GM21423 (cell line): ENCODE measurements at regions not wholly inside any gene's neighbourhood (a gene's known extent, or its start where the extent isn't known, plus 50 kb on each side); places are given as distances from the start of the nearest gene placed in this dataset.

Experiments used
- ATAC-seq: cut with Tn5 transposase; IDR thresholded peaks from one replicate; pipeline ENCODE4 v1.9.1; 2021; ENCODE audit warnings: mild to moderate bottlenecking, moderate library complexity; ENCODE audit not compliant: unreplicated experiment

- ATAC-seq: no peak
These were observed 74.7 kb upstream of the CLDN14 start for GRCh38 chr21:36554411-36555157.

DNA sequence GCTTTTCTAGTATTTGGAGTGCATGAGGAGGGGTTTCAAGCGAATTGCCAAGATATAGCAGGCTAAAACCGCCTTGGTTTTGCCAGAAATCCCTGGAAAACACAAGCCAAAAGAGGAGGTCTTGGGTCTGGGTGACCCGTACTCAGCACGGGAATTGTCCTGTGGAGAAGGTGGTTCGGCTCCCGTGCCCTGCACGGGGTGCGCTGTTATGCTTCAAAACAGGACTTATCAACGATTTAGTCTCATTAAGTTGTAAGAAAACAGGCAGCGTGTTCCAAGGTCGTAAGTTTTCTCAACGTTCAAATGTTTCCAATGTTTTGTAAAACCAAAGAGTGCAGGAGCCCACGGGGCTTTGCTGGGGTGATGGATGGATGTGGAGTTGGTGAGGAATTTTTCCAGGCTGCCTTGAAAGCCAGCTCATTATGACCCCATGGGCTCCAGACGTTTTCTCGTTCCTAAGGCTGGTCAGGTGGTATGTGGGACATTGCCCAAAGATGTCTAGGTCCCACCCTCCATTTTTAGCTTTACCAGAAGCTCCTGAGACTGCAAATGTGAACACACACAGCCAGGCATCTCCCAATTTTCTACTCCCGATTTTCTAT, 75.4 kb upstream of the CLDN14 start:
- ATAC-seq: no peak

DNA sequence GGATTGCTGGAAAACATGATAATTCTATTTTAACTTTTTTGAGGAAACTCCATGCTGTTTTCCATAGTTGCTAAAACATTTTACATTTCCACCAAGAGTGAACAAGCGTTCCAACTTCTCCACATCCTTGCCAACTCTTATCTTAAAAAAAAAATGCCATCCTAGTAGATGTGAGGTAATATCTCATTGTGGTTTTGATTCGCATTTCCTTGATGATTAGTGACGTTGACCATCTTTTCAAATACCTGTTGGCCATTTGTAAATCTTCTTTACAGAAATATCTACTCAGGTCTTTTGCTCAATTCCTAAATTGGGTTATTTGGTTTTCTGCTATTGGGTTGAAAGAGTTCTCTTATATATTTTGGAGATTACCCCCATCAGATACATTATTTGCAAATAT, 77.4 kb upstream of the CLDN14 start:
- no peak for ATAC-seq

DNA sequence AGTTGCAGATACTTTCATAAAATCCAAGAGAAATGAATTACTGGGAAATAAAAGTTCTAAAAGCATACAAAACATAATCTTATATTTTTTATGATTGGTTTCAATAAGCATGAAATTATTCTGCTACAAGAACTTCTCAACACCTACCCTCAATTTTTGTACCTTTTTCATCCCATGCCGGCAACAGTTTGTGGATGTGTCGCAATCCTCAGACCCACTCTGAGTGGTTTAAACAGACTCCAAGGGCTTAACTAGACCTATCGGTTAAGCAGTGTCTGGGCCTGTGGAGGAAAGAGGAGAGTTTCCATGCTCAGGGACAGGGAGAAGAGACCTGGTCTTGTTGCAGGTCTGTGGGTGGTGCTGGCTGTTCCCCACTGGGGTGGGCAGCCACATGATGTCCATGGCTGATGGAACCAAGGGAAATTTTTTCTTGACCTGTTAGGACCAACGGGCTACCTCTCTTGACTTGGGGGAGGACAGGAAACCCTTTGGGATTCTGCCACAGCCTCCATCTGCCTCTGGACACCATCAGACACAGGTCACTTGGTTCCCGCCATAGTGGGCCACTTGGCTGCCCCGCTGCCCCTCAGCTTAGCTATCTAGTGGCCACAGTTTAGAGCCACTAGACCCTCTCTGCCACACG, 81.1 kb upstream of the CLDN14 start:
- no peak for ATAC-seq

GRCh38 chr21:36563341-36563926, 83.5 kb upstream of the CLDN14 start:
- no peak for ATAC-seq

- ATAC-seq: no peak
These were observed 84.7 kb upstream of the CLDN14 start for GRCh38 chr21:36564647-36565046.

GRCh38 chr21:36565540-36565939, 85.6 kb upstream of the CLDN14 start:
- no peak for ATAC-seq

DNA sequence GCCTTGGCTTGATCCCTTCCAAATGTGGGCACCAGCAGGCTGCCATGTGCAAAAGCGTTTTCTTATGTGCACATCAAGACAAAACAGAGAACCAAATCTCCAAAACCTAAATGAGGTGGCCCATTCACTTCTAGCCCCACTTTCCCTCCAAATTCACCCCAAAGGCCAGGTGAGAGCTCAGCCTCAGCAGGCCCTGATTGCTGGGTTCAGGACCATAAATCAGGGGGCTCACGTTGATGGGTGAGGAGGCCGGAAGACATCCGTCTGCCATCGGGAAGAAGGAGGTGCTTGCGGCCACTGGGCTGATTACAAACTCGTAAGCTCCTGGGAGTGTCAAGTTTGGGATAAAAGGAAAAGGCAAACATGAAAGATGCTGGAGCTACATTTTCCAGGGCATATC, 86.7 kb upstream of the CLDN14 start:
- ATAC-seq: no peak

GRCh38 chr21:36567216-36567885, 87.4 kb upstream of the CLDN14 start:
- ATAC-seq: no peak

DNA sequence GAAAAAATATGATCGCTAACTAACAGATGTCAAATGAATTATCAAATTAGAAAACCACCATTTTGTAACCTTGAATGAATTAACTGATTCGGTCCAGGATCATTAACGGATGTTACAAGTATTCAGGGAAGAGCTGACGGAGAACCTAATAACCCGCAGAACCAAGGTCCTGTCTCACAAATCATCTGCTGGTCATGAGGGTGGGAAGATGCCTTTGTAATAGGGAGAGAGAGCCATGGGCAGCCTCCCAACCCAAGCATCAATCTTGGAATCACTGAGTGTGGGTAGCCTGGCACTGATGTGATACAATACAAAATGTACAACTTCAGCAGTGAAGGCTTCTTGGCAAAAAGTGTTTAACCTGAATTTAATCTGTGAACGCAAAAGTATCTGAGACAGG, 89.6 kb upstream of the CLDN14 start:
- no peak for ATAC-seq

DNA sequence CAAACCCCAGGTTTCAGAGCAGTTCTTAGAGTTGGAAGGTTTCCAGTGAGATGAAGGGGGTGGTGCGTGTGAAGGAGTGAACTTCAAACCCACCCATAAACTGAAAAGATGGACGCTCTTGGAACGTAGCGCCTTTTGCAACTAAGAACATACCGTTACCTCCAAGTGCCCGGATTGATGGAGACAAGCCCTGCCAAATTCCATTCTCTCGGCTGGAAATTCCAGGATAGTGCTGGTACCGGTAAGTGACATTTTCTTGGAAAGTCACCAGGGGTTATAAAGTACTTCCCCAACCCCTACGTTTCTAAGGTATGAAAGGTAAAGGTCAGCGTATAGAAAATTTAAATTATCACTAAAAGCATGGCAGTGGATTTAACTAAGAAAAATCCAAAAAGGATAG, 91.6 kb upstream of the CLDN14 start:
- ATAC-seq: no peak

DNA sequence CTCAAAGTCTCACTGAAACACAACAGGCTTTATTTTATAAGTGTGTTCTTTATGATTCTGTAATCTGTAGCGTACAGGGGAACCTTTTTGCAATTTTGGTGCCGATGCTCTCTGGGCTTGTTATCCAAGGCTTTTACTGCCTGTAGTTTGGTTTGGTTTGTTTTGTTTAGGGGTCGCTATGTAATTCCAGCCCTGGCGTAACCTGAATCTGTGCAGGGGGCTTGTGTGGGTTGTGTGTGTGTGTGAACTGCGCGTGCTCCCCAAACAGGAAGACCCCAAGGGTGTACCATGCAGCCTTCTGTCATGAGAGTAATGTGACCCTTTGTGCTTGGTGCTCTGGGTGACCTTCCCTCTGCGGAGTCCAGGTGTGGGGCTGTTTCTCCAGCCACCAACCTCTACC, 92.1 kb upstream of the CLDN14 start:
- no peak for ATAC-seq

- no peak for ATAC-seq
These were observed 95.4 kb upstream of the CLDN14 start for GRCh38 chr21:36575306-36575705.

GRCh38 chr21:36576441-36576840, 96.5 kb upstream of the CLDN14 start:
- no peak for ATAC-seq

- no peak for ATAC-seq
These were observed 100.0 kb upstream of the CLDN14 start for GRCh38 chr21:36579898-36580297.

DNA sequence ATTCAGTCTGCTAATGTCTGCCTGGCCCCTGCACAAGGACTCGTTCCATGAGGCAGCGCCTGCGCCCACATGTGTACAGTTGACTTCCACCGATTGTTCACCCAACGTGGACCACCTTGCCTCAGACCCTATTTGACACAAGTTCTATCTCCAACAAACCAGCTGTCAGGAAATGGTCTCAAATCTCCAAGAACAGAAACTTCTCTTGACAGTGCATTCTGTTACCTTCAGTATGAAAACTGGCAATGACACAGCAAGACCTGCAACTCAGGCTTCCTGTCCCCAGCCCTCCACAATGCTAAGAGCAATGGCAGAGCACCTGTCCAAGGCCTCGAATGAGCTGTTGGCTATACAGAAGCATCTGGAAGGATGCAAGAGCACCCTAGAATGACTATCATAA, 102.3 kb upstream of the CLDN14 start:
- no peak for ATAC-seq

- ATAC-seq: no peak
These were observed 103.7 kb upstream of the CLDN14 start for GRCh38 chr21:36583591-36583990.

DNA sequence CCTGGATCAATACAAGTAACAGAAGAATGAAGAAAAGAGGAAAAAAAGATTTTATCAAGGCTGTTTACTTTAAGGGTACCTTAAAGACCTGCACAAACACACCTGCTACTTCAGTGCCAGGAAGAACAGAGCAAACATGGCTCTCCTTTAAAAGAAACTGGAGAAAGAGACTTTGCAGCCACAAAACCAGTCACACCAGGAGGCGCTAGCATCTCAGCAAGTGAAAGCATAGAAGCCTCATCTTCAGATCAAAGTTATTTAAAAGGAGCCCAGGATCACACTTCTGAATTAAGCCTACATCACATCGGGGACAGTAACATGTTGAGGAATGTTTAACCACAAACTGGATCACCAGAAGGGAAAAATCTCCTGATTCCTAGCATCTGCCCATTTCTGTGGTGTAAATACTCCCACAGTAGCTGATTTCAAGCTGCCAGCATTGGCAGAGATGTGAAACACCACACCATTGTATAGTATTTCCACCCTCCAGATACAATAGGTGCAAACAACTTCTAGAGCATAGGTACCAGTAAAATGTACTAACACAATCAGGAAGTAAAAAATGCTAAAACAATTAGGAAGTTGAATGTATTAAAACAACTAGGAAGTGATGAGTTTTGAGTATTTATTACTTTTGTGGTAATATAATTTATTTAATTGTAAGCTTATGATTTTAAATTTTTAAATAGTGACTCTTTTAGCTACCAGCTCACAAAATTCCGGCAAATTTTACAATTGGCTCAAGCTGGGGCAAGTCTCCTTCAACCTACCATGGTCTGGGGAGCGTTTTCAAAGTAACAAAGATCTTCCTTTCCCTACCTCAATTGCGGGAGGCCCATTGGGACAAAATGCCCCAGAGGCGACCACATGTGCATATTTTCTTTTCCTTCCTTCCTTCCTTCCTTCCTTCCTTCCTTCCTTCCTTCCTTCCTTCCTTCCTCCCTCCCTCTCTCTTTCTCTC, 105.3 kb upstream of the CLDN14 start:
- no peak for ATAC-seq

GRCh38 chr21:36587388-36587787, 107.5 kb upstream of the CLDN14 start:
- ATAC-seq: no peak

- ATAC-seq: no peak
These were observed 109.5 kb upstream of the SIM2 start for GRCh38 chr21:36589352-36589971.
